ENCODE measurements at regions not wholly inside any gene's neighbourhood (a gene's known extent, or its start where the extent isn't known, plus 50 kb on each side); places are given as distances from the start of the nearest gene placed in this dataset.

- TF ChIP-seq EZH2phosphoT487 (IDR thresholded peaks at IDR 0.05; ENCODE audit: borderline replicate concordance, low read length) (no peak), CTCF (IDR thresholded peaks at IDR 0.05; ENCODE audit: low read depth, low read length, poor library complexity, severe bottlenecking) (no peak)
- H3F3A ChIP-seq (ENCODE audit: control insufficient read depth, insufficient read depth): no peaks in the 10 kb centered on the region
- no peaks in the 10 kb centered on the region for H3K9me3 ChIP-seq (ENCODE audit: control insufficient read depth, insufficient read depth, low read length)
Measured at GRCh38 chr5:24177821-24178220, 467.0 kb downstream of the CDH10 start.

GRCh38 chr5:24183981-24184380, 460.8 kb downstream of the CDH10 start:
- Histone ChIP-seq H3K27ac (ENCODE audit: low read depth, low read length) (no peak overlapping the region), H3K9me2 (replicated peaks; ENCODE audit: control insufficient read depth, low read length) (no peaks in the 10 kb centered on the region)

More at GRCh38 chr5:24177821-24178220, 467.0 kb downstream of the CDH10 start:
- H3K27ac ChIP-seq (ENCODE audit: low read depth, low read length): no peak overlapping the region
- H3K79me2 ChIP-seq (ENCODE audit: control insufficient read depth, low read length): no peaks in the 10 kb centered on the region
- H3K9me2 ChIP-seq (replicated peaks; ENCODE audit: control insufficient read depth, low read length): no peaks in the 10 kb centered on the region
- no peaks in the 10 kb centered on the region for H4K20me1 ChIP-seq (ENCODE audit: control insufficient read depth, insufficient read depth, low read depth, low read length)
- H3K27me3 ChIP-seq (ENCODE audit: control insufficient read depth, low read length): no peaks in the 10 kb centered on the region
- no peak overlapping the region for H3K4me3 ChIP-seq (ENCODE audit: low read length)
- no peaks in the 10 kb centered on the region for H3K4me1 ChIP-seq (ENCODE audit: control insufficient read depth, low read length)
- no peaks in the 10 kb centered on the region for H3K36me3 ChIP-seq (ENCODE audit: control insufficient read depth, low read length)
- no peak overlapping the region for H3K4me2 ChIP-seq (ENCODE audit: low read length)

GRCh38 chr5:24188216-24188925, 456.4 kb downstream of the CDH10 start:
- Histone ChIP-seq H3K4me3 (ENCODE audit: low read length) (no peak overlapping the region), H3F3A (ENCODE audit: control insufficient read depth, insufficient read depth) (no peaks in the 10 kb centered on the region), H3K36me3 (ENCODE audit: control insufficient read depth, low read length) (no peaks in the 10 kb centered on the region), H3K9me2 (replicated peaks; ENCODE audit: control insufficient read depth, low read length) (no peaks in the 10 kb centered on the region), H3K79me2 (ENCODE audit: control insufficient read depth, low read length) (no peaks in the 10 kb centered on the region), H3K9me3 (ENCODE audit: control insufficient read depth, insufficient read depth, low read length) (no peaks in the 10 kb centered on the region), H3K27me3 (ENCODE audit: control insufficient read depth, low read length) (no peaks in the 10 kb centered on the region), H3K4me2 (ENCODE audit: low read length) (no peak overlapping the region), H3K4me1 (ENCODE audit: control insufficient read depth, low read length) (no peaks in the 10 kb centered on the region), H3K27ac (ENCODE audit: low read depth, low read length) (no peak overlapping the region), H4K20me1 (ENCODE audit: control insufficient read depth, insufficient read depth, low read depth, low read length) (no peaks in the 10 kb centered on the region)
- TF ChIP-seq CTCF (IDR thresholded peaks at IDR 0.05; ENCODE audit: low read depth, low read length, poor library complexity, severe bottlenecking): no peak
- TF ChIP-seq EZH2phosphoT487 (IDR thresholded peaks at IDR 0.05; ENCODE audit: borderline replicate concordance, low read length): no peak

More at GRCh38 chr5:24183981-24184380, 460.8 kb downstream of the CDH10 start:
- no peaks in the 10 kb centered on the region for H3K36me3 ChIP-seq (ENCODE audit: control insufficient read depth, low read length)
- no peaks in the 10 kb centered on the region for H3F3A ChIP-seq (ENCODE audit: control insufficient read depth, insufficient read depth)
- H3K27me3 ChIP-seq (ENCODE audit: control insufficient read depth, low read length): no peaks in the 10 kb centered on the region
- H3K9me3 ChIP-seq (ENCODE audit: control insufficient read depth, insufficient read depth, low read length): no peaks in the 10 kb centered on the region
- no peaks in the 10 kb centered on the region for H4K20me1 ChIP-seq (ENCODE audit: control insufficient read depth, insufficient read depth, low read depth, low read length)
- no peak overlapping the region for H3K4me2 ChIP-seq (ENCODE audit: low read length)
- no peak overlapping the region for H3K4me3 ChIP-seq (ENCODE audit: low read length)
- H3K4me1 ChIP-seq (ENCODE audit: control insufficient read depth, low read length): no peaks in the 10 kb centered on the region
- TF ChIP-seq EZH2phosphoT487 (IDR thresholded peaks at IDR 0.05; ENCODE audit: borderline replicate concordance, low read length) (no peak), CTCF (IDR thresholded peaks at IDR 0.05; ENCODE audit: low read depth, low read length, poor library complexity, severe bottlenecking) (no peak)
- H3K79me2 ChIP-seq (ENCODE audit: control insufficient read depth, low read length): no peaks in the 10 kb centered on the region
